GM19324 (cell line): ENCODE measurements at regions not wholly inside any gene's neighbourhood (a gene's known extent, or its start where the extent isn't known, plus 50 kb on each side); places are given as distances from the start of the nearest gene placed in this dataset.

Experiments
- ATAC-seq: cut with Tn5 transposase; IDR thresholded peaks from one replicate; pipeline ENCODE4 v1.9.1; 2021; ENCODE audit warnings: mild to moderate bottlenecking, moderate library complexity; ENCODE audit not compliant: unreplicated experiment, low FRiP score

DNA sequence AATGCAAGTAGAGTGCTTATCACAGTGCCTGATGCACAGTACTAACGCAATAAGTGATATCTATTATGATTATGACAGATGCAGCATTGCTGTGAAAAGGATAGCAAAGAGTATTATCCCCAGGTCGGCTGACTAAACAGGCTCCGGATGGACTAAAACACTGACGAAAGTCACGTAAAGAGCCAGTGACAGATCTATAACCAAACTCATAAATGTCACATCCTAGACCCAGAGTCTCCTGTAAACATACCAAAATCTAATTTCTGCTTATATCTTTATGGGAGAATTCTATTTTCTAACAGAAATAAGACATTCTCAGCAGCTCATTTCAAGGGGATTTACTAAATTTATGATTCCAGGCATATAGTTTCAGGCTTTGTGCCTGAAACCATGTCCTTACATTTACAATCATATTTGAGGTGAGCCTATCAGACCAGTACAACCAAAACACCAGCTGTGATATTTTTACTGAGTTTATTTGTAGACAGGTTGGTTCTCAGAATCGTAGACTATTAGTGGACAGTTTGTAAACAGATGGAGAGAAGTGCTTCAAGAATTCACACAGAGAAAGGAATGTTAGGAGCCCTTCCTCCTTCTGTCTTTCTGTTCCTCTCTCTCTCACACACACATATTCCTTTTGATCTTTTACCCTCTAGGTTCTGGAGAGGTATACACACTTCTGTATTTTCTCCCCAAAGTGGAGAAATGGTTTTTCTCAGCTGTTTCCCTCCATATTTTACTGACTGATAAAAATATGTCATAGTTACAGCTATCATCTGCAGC lies 52.4 kb upstream of the WDR26 start:
- ATAC-seq: no peak

DNA sequence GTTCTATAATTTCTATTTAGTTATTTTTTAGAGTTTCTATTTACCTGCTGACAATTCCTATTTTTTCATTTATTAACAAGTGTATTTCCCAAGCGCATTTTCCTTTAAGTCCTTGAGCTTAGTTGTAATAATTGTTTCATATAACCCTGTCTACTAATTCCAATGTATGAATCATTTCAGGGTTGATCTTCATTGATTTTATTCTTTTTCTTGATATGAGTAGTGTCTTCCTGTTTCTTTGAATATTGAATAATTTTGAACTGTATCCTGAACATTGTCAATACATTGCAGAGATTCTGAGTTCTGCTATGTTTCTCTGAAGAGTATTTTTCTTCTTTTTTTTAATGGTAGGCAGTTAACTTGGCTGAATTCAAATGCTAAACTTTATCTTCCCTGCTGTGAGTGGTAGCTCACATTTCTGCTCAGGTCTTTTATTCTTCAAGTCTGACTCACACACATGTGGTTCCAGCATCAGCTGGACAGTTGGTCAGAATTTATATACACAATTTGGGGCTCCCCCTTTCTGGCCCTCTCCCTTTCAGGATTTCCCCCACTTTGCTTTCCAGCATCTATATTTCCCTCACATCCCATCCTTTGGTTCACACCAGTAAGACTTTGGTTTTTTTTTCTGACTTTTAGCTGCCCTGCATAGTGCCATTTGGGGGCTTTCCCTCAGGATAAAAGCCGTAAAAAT lies 54.4 kb upstream of the WDR26 start:
- ATAC-seq: no peak

DNA sequence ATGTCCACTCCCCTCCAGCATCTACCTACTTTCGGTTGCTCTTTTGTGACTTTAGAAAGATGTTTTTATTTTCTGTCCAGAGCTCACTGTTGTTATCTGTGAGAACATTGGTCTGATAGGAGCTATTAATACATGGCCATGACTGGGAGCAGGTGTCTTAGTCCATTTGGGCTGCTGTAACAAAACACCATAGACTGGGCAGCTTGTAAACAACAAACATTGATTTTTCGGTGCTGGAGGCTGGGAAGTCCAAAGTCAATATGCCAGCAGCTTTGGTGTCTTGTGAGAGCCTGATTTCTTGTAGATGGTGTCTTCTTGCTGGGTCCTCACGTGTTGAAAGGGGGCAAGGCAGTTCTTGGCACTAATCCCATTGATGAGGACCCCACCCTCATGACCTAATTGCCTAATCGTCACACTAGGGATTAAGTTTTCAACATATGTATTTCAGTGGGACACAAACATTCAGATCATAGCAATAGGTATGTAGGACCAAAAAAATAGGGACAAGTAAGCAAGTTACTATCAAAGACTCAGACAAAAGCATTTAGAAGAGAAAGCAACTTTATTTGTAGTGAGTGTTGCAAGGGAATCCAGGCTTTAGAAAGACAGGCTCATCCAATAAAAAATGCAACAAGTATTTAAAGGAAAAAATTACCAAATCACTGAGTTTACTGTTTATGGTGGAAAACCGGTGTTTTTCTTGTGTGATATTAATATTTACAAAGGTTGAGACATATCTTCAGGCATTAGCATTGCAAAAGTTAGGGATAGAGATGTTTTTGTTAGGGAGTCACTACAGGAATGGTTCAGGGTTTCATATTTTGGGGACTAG lies 55.2 kb upstream of the WDR26 start:
- no peak for ATAC-seq

DNA sequence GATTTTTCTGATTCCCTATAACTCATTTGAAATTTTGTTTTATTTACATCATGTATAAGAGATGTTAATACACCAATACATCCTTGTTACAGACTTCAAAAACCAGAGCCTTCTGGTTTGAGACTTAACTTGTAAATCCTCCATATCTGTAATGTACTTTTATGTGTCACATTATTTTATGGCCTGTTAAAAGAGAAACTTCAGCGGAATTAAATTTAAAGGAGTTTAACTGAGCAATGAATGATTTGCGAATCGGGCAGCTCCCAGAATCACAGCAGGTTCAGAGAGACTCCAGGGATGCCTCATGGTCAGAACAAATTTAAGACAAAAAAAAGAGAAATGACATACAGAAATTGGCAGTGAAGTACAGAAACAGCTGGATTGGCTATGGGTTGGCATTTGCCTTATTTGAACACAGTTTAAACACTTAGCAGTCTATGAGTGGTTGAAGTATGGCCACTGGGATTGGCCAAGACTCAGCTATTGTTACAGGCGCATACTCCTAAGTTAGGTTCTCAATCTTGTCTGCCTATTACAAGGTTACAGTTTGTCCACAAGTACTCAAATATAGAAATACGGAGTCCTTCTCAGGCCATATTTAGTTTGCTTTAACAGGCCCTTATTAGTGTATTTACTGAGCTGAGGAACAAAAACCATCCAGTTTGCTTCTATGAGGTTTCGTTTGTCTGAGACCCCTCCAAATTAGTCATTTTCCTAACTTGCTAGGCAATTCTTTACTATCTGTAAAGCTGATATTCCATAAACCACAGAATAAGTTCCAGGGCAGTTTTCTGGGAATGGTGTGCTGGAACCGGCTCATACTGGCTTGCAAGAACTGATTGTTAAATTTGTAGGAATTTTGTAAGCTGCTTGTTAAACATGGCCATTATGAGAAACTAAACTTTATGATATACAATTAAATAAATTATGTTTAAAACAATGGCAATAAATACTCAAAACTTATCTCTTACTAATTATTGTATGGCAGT lies 56.2 kb upstream of the WDR26 start:
- no peak for ATAC-seq

DNA sequence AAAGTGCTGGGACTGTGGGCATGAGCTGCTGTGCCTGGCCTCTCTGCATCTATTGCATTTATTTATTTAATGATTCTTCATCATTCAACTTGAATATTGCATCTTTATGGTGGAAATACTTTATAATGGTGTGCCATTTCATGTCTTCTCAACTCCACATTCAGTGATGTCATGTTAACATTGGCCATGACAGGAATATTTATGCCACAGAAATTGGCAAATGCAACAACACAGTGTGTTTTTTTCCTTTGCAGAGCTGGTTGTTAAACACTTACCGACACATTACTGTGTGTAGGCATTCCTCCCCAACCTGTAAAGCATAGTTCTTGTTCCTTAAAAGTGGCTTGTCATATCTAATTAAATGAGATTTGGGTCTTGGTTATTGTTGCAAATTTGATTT lies 57.4 kb upstream of the WDR26 start:
- no peak for ATAC-seq

DNA sequence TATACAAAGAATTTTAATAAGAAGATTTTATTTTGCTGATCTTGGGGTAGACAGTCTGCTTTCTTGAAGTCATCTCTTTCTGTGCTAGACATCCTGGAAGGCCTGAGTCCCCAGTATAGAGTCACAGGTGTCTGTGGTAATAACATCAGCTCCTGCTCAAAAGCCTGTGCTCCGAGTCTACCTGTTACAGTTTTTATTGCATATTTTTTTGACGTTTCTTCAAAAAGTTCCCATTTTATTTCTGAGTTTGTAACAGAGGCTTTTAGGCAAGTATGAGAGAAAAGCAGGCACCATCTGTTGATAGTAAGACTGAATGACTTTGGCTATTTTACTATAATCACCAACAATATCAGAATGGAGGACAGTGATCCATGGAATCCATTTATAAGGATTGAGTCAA lies 58.0 kb upstream of the WDR26 start:
- no peak for ATAC-seq

DNA sequence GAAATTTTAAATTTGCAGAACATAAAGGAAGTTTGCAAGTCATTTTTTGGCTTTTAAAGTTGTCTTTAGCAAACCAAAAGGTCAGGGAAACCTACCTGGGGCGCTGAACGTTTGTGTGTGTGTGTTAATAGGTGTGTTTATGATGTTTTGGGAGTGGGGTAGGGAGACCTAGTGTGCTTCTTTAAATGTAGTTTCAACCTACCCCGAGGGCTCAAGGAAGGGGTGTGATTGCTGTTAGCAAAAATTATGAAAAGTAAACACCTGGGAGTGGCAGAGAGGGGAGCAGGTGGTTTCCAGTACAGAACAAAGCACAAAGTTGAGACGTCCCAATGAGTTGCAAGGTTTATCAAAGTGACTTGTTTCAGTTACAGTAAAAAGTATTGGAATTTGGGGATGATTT lies 58.7 kb upstream of the WDR26 start:
- no peak for ATAC-seq

DNA sequence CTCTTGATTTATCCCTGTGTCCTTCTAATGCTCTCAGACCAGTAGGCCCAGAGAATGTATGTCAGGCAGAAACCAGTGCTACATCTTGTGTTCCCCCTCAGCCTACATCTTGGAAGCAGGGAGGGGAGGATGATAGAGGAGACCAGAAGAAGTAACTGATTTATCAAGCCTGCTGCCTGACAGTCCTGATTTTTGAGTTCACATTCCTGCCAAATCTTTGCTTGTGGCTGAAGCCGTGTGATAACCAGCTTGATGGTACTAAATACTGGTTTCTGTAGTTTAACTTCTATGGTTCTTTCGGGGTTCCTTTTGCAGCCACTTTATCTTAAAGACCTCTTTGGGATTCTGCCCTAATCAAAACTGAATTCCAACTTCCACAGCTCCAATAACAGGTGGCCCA lies 59.7 kb upstream of the WDR26 start:
- no peak for ATAC-seq

DNA sequence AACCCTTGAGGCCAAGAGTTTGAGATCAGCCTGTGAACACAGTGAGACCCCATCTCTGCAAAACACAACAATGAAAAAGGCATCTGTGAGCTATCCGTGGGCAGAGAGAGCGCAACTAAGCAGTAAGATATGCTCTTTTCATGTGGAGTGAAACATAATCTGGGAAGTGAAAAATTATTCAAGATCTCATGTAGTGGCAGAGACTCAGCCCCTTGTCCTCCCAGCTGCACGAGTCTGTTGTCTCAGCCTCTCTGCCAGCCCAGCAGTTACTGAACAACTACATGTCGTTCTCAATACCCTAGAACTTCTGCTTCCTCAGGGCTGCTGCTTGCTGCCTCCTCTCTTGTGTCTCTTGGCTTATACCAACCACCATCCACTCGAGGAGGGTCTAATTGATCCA lies 61.3 kb upstream of the WDR26 start:
- no peak for ATAC-seq

DNA sequence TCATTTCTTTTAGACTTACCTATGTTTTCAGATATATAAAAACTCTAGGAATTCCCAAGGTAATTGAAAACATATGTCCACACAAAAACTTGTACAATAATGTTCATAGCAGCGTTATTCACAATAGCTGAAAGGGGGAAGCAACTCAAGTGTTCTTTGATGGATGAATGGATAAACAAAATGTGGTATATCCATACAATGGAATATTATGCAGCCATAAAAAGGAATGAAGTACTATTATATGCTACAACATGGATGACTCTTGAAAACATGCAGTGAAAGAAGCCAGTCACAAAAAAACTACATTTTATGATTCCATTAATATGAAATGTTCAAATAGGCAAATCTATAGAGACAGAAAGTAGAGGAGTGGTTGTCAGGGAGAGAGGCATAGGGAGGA lies 62.2 kb upstream of the WDR26 start:
- ATAC-seq: no peak

DNA sequence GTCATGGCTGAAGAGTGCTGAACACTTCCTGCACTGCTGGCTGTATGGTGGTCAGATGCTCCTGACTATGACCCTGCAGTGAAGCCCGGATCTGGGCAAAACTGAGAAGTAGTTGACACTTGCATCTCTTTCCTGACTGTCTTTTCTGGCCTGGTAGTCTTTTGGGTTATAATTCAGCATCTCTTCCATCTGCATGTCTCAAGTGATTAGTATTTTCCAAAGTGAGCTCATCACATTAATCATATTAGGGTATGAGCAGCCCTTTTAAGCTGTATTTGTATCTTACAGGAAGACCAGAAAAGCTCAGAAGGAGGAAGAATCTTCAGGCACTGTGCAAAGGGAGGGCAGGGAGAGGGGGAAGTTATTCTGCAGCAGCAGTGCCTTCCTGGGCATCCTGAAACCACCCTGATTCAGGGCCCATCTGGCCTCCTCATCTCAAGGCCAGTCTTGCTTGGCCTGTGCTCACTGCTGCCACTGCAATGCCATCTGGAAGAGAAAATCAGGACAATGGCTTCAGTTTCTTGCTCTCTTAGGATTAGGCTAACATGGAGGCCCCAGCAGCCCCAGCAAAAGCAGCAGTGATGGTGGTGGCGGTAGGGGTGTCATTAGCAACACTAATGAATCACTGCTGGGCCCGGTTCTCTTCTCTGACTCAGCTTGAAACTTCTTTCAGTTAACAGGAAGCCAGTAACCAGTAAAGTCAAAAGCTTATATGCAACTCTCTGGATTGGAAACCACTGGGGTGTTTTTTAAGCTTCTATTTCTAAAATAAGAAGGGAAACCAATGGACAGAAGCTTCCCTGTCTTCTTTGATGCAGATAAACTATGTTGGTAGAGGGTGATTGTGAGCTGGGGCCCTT lies 63.3 kb upstream of the WDR26 start:
- ATAC-seq: peak; percentile 87

DNA sequence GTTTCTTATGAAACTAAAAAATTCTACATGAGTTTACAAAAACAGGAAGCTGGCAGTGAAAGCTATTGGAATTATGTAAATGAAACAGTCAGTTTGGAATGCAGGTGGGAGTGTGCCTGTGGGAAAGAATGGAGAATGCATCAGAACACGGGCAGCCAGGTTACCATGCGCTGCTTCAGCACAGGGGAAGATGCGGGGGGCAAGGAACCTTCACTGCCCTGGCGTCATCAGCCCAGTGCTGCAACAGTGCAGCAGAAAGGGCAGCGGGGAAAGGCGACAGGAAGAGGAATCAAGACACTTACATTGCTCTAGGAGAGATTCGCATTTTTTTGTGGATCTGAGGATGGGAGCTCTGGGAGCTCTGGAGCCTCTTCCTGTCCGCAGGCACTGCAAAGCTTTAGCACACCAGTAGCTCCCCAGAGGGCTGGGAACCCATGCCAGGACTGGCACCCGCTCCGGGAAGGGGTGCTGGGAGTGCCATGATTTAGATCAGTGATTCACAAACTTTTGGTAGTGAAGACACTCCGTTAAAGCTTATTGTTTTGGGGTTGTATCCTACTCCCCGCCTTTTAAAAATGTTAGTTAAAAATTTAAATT lies 64.1 kb upstream of the WDR26 start:
- ATAC-seq: no peak

DNA sequence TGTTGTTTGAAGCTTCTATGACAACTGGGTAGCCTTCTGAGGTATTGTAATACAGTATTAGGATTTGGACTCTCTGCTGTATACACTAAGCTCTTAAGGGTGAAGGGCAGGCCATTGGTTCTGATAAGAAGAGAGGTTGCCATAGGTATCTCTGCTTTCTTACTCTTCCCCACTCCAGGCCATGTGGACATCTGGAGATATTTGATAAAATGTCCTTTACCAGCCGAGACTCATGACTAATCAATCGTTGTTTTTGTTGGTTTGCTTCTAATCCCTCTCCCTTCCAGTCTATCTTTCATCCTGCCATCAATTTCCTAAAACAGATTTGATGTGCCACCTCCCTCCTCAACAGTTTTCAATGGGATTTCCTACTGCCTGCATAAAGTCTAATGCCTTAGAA lies 64.6 kb upstream of the WDR26 start:
- ATAC-seq: no peak

DNA sequence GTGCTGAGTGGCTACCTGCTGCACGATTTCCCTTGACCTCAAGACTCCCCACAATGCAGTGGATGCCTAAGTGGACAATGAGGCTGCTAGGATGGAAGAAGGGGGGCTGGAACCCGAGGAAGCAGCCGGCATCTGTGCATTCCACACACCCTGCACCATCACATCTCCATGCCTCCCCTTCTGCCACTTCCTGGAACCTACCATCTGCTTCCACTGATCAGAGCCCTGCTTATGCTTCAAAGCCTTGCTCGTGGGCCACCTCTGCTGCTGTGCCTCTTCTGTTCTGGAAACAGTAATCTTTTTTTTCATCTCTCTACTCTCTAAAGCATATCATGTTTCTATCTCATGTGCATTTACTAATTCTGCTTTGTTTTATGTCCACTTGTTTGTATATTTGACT lies 66.2 kb upstream of the WDR26 start:
- no peak for ATAC-seq

DNA sequence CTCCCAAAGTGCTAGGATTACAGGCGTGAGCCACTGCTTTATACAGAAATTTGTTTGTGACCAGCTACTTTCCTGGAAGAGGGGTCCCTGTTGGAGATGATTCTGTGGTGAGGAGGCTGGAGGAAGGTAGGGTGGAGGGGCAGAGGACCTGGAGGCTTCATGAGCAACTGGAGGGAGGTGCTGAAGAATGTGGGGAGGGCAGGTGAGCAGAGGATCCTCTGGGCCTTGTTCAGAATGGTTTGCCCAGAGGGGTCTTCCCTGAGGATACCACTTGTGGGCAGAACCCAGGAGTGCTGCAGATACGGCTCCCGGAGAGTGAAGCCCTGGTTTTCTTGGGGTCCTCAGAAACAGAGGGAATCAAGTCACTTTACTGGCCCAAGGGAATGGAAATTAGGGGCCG lies 67.2 kb upstream of the WDR26 start:
- no peak for ATAC-seq

DNA sequence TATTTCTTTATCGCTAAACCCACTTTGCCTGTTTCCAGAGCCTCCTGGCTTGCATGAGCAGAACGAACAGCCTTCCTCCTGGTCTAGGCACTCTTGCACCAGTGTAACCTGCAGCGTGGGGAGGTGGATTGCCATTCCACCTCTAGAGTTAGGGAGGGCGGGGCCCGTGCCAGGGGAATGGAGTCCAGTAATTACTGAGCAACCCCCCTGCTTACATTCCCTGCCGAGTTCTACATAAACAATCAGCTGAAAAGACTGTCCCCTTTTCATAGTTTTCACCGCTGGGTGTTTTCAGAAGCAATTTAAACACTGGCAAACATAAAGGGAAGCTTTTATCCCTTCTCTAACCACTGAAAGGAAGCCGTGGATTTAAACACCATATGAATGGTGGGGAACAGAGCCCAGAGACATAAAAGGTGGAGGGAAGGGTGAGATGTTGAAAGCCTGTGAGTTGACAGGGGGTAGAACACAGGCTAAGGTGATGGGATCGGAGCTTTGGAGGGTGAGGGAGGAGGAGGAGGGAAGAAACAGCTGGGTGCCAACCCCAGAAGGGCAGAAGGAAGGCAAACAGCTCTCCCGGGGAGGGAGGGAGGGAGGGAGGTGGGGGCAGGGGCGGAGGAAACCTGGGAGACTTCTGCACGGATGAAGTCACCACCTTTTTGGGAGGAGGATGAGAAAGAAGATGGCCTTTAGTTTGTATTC lies 68.0 kb upstream of the WDR26 start:
- ATAC-seq: no peak

DNA sequence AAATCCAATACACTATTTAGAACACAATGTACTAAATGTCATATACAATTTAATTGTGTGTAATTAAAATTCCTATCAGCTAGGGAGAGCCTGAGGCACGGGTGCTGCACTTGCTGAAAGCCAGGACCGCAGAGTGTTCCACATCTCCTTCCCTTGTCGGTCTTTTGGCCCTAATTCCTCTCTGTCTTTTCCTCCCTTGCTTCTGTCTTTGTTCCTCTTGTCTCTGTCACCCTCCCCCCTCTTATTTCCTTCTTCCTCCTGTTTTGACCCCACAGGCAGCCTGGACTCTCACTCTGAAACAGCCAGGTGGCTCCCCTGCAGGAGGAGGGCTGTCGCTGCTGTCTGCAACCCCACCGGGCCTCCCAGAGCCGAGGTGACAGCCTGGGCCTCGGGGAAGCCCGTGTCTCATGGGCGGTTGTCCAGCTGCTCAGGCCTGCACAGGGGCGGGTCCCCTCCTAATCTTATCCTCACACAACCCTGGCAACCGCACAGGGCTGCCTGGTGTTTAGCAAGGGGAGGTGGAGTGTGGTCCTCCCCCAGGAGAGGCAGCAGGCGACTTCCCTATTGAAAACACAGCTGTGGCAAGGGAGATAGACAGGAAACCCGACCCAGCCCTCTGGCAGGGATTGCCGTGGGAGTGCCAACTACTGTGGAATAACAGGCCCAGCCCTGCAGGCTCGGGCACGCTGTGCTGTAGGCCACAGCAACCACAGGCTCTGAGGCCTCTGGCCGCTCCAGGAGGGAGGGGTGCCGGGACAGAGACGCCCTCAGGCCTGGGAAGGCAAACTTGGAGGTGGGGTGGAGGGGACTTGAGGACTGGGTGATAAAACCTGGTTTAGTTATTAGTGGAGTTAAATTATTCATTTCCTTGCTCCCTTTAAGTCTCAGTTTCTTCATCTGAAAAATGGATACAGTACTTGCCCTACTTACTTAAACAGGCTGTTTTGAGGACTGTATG lies 68.8 kb upstream of the WDR26 start:
- ATAC-seq: peak; percentile 93
